NCI-H146 treated with DMSO at 0.1 percent for 48 hours (cell line): ENCODE measurements at regions not wholly inside any gene's neighbourhood (a gene's known extent, or its start where the extent isn't known, plus 50 kb on each side); places are given as distances from the start of the nearest gene placed in this dataset.
A peak's percentile ranks its signal among the peaks of the same experiment; 100 is the strongest.
"Not testable (repeated sequence)": the region's sequence is repeated elsewhere in the genome, so short reads cannot be mapped to it uniquely, and the experiment has no call there.

Source experiments
- DNase-seq: peaks from one replicate; lab custom pipeline; 2025; ENCODE audit not compliant: unreplicated experiment; lab: John Stamatoyannopoulos, UW

- no peak for DNase-seq
These were observed 158.9 kb downstream of the HINT1 start for GRCh38 chr5:131005963-131006684.

GRCh38 chr5:131001507-131001906, 163.5 kb downstream of the HINT1 start:
- DNase-seq = no peak

- no peak for DNase-seq
These were observed 164.8 kb downstream of the HINT1 start for GRCh38 chr5:131000289-131000688.

- DNase-seq = not testable (repeated sequence)
These were observed 168.3 kb downstream of the HINT1 start for GRCh38 chr5:130996720-130997119.

GRCh38 chr5:130995851-130996250, 169.2 kb downstream of the HINT1 start:
- DNase-seq = no peak

- DNase-seq = peak; percentile 1
These were observed 169.9 kb downstream of the HINT1 start for GRCh38 chr5:130995254-130995515.

GRCh38 chr5:130994496-130995253, 170.4 kb downstream of the HINT1 start:
- DNase-seq = no peak

GRCh38 chr5:130992621-130993020, 172.4 kb downstream of the HINT1 start:
- no peak for DNase-seq

GRCh38 chr5:130992095-130992494, 173.0 kb downstream of the HINT1 start:
- no peak for DNase-seq

- DNase-seq = no peak
These were observed 179.3 kb downstream of the HINT1 start for GRCh38 chr5:130985776-130986175.

GRCh38 chr5:130981663-130982062, 183.4 kb downstream of the HINT1 start:
- DNase-seq = no peak

- DNase-seq = no peak
These were observed 186.6 kb downstream of the HINT1 start for GRCh38 chr5:130978475-130978874.

- no peak for DNase-seq
These were observed 188.6 kb downstream of the HINT1 start for GRCh38 chr5:130976493-130976892.

GRCh38 chr5:130975847-130976246, 189.2 kb downstream of the HINT1 start:
- DNase-seq = no peak

GRCh38 chr5:130975299-130975698, 189.8 kb downstream of the HINT1 start:
- DNase-seq = no peak

- no peak for DNase-seq
These were observed 190.9 kb downstream of the HINT1 start for GRCh38 chr5:130974021-130974683.

GRCh38 chr5:130966990-130967525, 198.0 kb downstream of the HINT1 start:
- no peak for DNase-seq

GRCh38 chr5:130965920-130966319, 199.1 kb downstream of the HINT1 start:
- DNase-seq = no peak

GRCh38 chr5:130965360-130965759, 199.7 kb downstream of the HINT1 start:
- DNase-seq = no peak

GRCh38 chr5:130964231-130965202, 200.5 kb downstream of the HINT1 start:
- DNase-seq = no peak

- DNase-seq = no peak
These were observed 201.3 kb downstream of the HINT1 start for GRCh38 chr5:130963798-130964197.
